IPS DF 4.7 (cell line): ENCODE measurements at regions not wholly inside any gene's neighbourhood (a gene's known extent, or its start where the extent isn't known, plus 50 kb on each side); places are given as distances from the start of the nearest gene placed in this dataset.

Experiments
- DNase-seq: peaks from one replicate; pipeline ENCODE4 v3.0.0-alpha.2; 2013; ENCODE audit warnings: low spot score; ENCODE audit errors: extremely low read depth

DNA sequence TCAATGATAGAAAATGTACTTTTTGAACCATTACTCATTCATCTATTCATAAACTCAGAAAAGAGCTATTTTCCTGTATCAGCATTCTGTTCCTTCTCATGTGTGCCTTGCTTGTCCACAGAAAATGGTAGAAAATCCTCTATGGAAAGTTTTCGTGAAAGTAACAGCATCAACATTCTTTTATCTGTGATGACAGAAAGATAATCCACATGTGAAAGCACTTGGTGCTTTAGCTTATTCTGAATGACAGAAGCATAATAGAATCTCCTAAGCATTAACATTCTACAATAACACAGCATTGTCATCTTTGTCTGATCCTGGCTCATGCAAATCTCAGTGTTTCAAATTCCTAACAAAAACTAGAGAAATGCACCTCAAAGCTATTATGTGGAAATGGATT, 431.9 kb downstream of the ADAMTS20 start:
- DNase-seq = no peak

GRCh38 chr12:43118881-43119280, 433.1 kb downstream of the ADAMTS20 start:
- DNase-seq = no peak

DNA sequence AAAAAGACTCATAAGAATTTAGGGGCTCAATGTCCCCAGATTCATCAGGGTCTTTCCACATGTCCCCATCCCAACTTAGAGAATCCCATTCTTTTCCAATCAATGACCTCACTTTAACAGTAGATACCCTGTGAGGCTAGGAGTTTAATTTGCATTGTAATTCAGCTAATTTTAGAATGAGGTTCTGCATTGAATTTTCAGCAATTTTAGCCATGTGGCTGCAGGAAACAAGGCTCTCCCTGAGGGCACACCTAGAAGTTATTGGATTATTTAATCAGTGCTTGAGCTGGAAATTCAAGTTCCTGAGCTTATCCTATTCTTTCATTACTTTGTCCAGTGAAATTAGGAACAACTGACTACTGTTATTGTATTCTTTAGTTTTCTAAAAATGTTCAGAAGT, 433.8 kb downstream of the ADAMTS20 start:
- no peak for DNase-seq

DNA sequence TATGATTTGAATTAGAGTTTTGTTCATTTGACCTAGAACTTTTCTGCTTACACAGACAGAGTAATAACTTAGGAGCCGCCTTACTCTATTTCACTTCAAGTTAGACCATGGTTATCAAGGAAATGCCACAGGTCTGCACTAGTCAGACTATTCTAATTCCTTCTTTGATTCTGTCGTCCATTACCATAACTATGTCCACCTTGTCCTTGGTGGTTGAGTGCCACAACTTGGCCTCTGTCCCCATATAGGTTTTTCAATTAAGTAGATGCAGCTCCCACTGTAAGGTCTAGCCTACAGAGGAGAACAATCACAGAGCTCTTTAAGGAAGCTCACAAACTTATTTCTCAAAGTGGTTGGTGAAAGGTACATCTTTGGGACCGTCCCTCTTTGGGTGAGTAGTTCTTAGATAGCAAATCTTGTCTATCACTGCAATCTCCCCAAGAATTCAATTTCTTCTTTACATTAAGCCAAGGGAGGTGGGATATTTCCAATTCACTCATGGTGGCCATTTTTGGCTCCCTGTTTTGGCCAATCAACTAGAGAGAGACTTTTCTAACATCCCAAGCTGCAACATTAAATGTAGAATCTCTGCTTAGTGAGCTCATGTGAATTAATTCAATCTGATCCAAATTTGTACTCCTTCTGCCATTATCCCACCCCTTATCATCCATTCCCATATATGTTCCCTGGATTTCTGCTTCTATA, 434.6 kb downstream of the ADAMTS20 start:
- no peak for DNase-seq

- DNase-seq = no peak
Observed at GRCh38 chr12:43115441-43116160, 436.4 kb downstream of the ADAMTS20 start.

GRCh38 chr12:43114316-43114715, 437.7 kb downstream of the ADAMTS20 start:
- DNase-seq = no peak

GRCh38 chr12:43113616-43114015, 438.4 kb downstream of the ADAMTS20 start:
- no peak for DNase-seq

GRCh38 chr12:43113135-43113534, 438.9 kb downstream of the ADAMTS20 start:
- DNase-seq = no peak

DNA sequence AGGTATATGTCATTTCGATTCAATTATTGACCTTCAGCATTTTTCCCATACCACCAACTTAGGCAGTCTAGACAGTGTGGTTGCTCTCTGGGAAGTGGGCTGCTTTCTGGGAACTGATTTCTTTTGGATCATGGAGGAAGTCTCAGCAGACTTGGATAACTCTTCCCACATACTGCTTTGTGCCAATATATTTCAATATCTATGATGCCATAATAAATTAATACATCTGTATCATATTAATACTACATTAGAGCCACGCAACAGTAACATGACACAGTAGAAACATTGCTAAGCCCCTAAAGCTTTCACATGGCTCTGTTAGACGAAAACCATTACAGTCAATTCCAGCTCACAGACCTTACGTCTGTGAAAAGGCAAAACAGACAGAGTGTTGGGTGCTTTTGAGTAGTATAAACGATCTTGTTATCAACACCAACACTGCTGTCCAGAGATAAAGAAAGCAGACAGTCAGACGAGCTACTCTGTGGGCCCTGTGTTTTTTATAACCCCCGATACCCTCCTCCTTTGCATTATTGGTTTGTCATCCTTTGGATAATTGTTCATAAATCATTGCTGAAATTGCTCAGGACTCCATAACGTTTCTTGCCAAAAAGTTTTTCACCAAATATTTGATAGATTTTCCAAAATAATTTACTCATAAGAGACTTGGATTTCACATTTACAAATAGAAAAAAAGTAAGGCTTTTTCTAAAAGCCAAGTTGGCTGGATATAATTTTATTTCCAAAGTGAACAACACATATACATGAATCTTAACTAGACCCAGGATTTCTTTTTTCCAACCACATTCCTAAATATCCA, 439.7 kb downstream of the ADAMTS20 start:
- no peak for DNase-seq

DNA sequence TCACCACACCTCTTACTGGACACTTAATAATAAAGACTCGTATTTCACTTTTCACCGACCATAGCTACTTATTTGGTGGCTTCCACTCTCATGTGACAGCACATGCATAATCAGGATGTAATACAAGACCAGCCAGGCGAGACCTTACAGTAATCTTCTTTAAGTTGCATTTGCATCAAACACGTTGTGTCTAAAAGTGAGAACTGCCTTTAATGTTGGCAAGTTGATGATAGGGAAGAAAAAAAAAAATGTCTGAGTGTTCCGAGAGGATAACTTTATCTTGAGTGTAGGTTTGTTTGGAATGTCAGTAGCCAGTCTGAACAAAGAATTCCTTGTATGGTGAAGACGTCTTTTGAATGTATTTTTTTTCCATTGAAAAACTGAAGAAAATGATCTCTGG, 440.4 kb downstream of the ADAMTS20 start:
- DNase-seq = no peak

DNA sequence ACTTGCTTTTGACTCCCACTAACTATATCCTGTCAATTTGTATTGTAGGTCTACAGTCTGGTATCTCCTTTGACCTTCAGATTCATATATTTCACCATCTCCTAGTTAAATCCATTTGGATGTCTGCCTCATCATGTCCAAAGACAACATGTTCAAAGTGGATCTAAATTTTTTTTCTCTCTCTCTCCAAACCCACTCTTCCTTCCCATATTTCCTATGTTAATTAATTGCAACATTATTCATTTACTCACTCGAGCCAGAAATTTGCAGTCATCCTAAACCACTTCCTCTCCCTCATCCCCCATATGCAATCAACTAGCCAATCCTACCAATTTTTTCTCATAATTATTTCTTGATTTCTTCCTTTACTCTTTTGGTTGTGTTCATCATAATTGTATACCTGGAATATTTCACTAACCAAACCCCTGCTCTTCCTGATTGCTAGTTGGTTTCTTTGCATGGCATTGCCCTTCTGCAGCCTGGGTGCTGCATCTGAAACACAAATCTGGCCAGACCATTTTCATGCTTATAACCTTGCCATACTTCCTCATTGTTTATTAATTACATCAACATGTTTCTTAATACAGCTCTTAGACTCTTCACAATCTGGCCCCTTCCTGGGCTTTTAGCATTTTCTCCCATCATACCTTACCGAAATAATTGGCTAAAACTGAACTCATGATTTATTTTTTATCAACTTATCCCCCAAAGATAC, 442.2 kb downstream of the ADAMTS20 start:
- no peak for DNase-seq

- DNase-seq = no peak
Observed at GRCh38 chr12:43108656-43109055, 443.3 kb downstream of the ADAMTS20 start.

- DNase-seq = no peak
Observed at GRCh38 chr12:43107026-43107775, 444.8 kb downstream of the ADAMTS20 start.

DNA sequence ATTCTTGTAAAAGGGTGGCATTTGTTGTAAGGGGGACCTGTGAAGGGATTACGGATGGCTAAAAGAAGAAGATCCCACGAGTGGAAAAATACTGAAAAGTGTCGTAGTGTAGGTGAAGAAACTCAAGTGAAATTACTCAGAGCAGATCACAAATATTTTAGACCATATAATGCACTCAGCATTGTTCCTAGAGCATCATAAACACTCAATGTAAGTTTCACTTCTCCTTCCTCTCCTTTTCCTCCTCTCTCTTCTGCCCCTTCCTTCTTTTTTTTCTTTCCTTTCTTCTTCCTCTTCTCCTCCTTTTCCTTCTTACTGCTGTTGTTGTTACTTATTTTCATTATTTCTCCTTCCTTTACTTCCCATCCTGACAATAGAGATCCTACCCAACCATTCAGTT, 445.6 kb downstream of the ADAMTS20 start:
- DNase-seq = no peak

GRCh38 chr12:43105426-43105981, 446.5 kb downstream of the ADAMTS20 start:
- no peak for DNase-seq

- DNase-seq = no peak
Observed at GRCh38 chr12:43104494-43104893, 447.5 kb downstream of the ADAMTS20 start.

- DNase-seq = no peak
Observed at GRCh38 chr12:43103866-43104265, 448.1 kb downstream of the ADAMTS20 start.

GRCh38 chr12:43102546-43103264, 449.3 kb downstream of the ADAMTS20 start:
- no peak for DNase-seq

DNA sequence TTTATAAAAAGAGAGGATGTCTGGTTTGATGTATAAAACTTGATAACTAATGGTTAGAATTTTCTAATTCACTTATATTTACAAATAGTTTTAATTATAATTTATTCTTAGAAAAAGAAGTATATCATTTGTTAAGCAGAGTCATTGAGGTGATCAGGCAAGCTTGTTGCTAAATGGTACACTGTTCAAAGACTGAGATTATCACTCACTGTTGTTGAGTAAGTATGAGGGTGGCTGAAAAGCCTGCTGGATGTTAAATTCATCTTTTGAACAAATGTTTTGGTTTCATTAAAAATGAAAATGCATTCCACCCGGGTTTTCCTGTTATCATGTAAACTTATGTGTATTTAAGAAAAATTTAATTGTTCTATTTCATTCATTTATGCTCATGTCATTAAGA, 451.8 kb downstream of the ADAMTS20 start:
- no peak for DNase-seq

GRCh38 chr12:43099691-43100163, 452.3 kb downstream of the ADAMTS20 start:
- no peak for DNase-seq
